SK-N-SH (cell line): ENCODE measurements at regions not wholly inside any gene's neighbourhood (a gene's known extent, or its start where the extent isn't known, plus 50 kb on each side); places are given as distances from the start of the nearest gene placed in this dataset.

ENCODE experiments used
- CTCF ChIA-PET: fragments of 300-600, 350-600 bp; formaldehyde crosslinking; extraction: SDS; loops from one replicate; lab custom pipeline; 2021; lab: Yijun Ruan, JAX
- POLR2A ChIA-PET: fragments of 350-600 bp; sonication (Branson Sonifier 250); formaldehyde crosslinking; extraction: SDS; loops from one replicate; lab custom pipeline; 2020; ENCODE audit warnings: antibody characterized with exemption, inconsistent platforms; lab: Yijun Ruan, JAX
- DNase-seq: peaks from one replicate; pipeline ENCODE4 v3.0.0; 2012
- H2AFZ ChIP-seq: fragments of 200-600 bp; sonication (generic); 2 replicates; pipeline ENCODE4 v1.8.1; 2016; ENCODE audit warnings: antibody characterized with exemption, mild to moderate bottlenecking, low read depth
- H3F3A ChIP-seq: fragments of 200-600 bp; sonication (generic); replicated peaks from 2 replicates; pipeline ENCODE3; 2016; ENCODE audit warnings: antibody characterized with exemption, mild to moderate bottlenecking; ENCODE audit not compliant: insufficient read depth
- H3K27ac ChIP-seq, 2 experiments: fragments of 200-500 bp in 1 of 2; fragments of 200-600 bp in 1 of 2; sonication (Bioruptor generic) in 1 of 2; sonication (generic), shearing (Covaris generic) in 1 of 2; 2 replicates each; pipeline versions ENCODE4 v1.5.1 to v1.6.1; 2014 to 2016; ENCODE audit warnings: low read depth in 2 of 2, inconsistent platforms in 1 of 2, low read length in 1 of 2, mild to moderate bottlenecking in 1 of 2, mixed read lengths in 1 of 2
- H3K27me3 ChIP-seq: fragments of 200-600 bp; sonication (generic), shearing (Covaris generic); 2 replicates; pipeline ENCODE4 v1.6.1; 2016; ENCODE audit warnings: mixed run types; ENCODE audit not compliant: insufficient read depth
- H3K36me3 ChIP-seq, 2 experiments: fragments of 200-500 bp in 1 of 2; fragments of 200-600 bp in 1 of 2; sonication (Bioruptor generic) in 1 of 2; sonication (generic) in 1 of 2; replicated peaks in 1 of 2; 2 replicates each; pipeline versions ENCODE3 to v1.5.1; 2014 to 2016; ENCODE audit warnings: low read length in 1 of 2, mild to moderate bottlenecking in 1 of 2; ENCODE audit not compliant: insufficient read depth in 2 of 2, control insufficient read depth in 1 of 2
- H3K4me1 ChIP-seq, 2 experiments: fragments of 200-500 bp in 1 of 2; fragments of 200-600 bp in 1 of 2; sonication (Bioruptor generic) in 1 of 2; sonication (generic), shearing (Covaris generic) in 1 of 2; 2 replicates each; pipeline versions ENCODE4 v1.5.1 to v1.6.1; 2014 to 2016; ENCODE audit warnings: low read depth in 1 of 2, low read length in 1 of 2, mixed run types in 1 of 2; ENCODE audit not compliant: insufficient read depth in 2 of 2, control insufficient read depth in 1 of 2
- H3K4me2 ChIP-seq: fragments of 200-600 bp; sonication (generic), shearing (Covaris generic); 2 replicates; pipeline ENCODE4 v1.6.1; 2017; ENCODE audit warnings: mixed run types
- H3K4me3 ChIP-seq, 2 experiments: fragments of 200-500 bp in 1 of 2; fragments of 200-600 bp in 1 of 2; sonication (Bioruptor generic) in 1 of 2; sonication (generic), shearing (Covaris generic) in 1 of 2; 2 replicates each; pipeline versions ENCODE4 v1.5.1 to v1.8.1; 2014 to 2016; ENCODE audit warnings: low read depth in 2 of 2, inconsistent platforms in 1 of 2, low read length in 1 of 2, mild to moderate bottlenecking in 1 of 2, mixed read lengths in 1 of 2, moderate library complexity in 1 of 2
- H3K79me2 ChIP-seq: fragments of 200-600 bp; sonication (generic); 2 replicates; pipeline ENCODE4 v1.8.1; 2017; ENCODE audit warnings: mild to moderate bottlenecking; ENCODE audit not compliant: insufficient read depth
- H3K9ac ChIP-seq: fragments of 200-600 bp; sonication (generic); 2 replicates; pipeline ENCODE4 v1.6.1; 2017; ENCODE audit warnings: mixed run types
- H3K9me2 ChIP-seq: fragments of 200-600 bp; sonication (generic); 2 replicates; pipeline ENCODE4 v1.6.1; 2017; ENCODE audit warnings: mixed run types
- H3K9me3 ChIP-seq: fragments of 200-600 bp; sonication (generic); 2 replicates; pipeline ENCODE4 v1.6.1; 2017; ENCODE audit warnings: mixed run types, mild to moderate bottlenecking, moderate library complexity
- H4K20me1 ChIP-seq: fragments of 200-600 bp; sonication (generic); 2 replicates; pipeline ENCODE4 v1.6.1; 2017; ENCODE audit warnings: mild to moderate bottlenecking, mixed run types; ENCODE audit not compliant: insufficient read depth
- CHD2 ChIP-seq: fragments of 150-350 bp; IDR thresholded peaks from 2 replicates; pipeline ENCODE4 v1.6.1; 2018; ENCODE audit warnings: low read length; ENCODE audit not compliant: partially characterized antibody
- ELF1 ChIP-seq: IDR thresholded peaks from 2 replicates; pipeline ENCODE4 v1.4.0; 2012
- EP300 ChIP-seq, 2 experiments: IDR thresholded peaks; 2 replicates each; pipeline versions ENCODE4 v1.4.0 to v1.6.1; 2012; ENCODE audit warnings: borderline replicate concordance in 1 of 2, low read depth in 1 of 2, low read length in 1 of 2
- EZH2phosphoT487 ChIP-seq: fragments of 200-600 bp; sonication (generic); IDR thresholded peaks from 2 replicates; pipeline ENCODE4 v1.6.1; 2017; ENCODE audit warnings: low read depth, mixed run types, mild to moderate bottlenecking, antibody characterized with exemption, moderate library complexity, borderline replicate concordance
- FOXJ3 ChIP-seq: sonication (generic); formaldehyde crosslinking; IDR thresholded peaks from 2 replicates; pipeline ENCODE4 v1.5.1; 2020; ENCODE audit warnings: mild to moderate bottlenecking, missing genetic modification reagents
- GATA2 ChIP-seq: sonication (generic); formaldehyde crosslinking; IDR thresholded peaks from 2 replicates; pipeline ENCODE4 v1.5.0; 2020; ENCODE audit warnings: mild to moderate bottlenecking, missing genetic modification reagents
- MAX ChIP-seq: IDR thresholded peaks from 2 replicates; pipeline ENCODE4 v1.4.0; 2012; ENCODE audit warnings: low read depth
- MXI1 ChIP-seq: IDR thresholded peaks from 2 replicates; pipeline ENCODE4 v1.6.1; 2012; ENCODE audit warnings: mild to moderate bottlenecking, low read depth, low read length, improper control_type of control experiment
- NFIC ChIP-seq: IDR thresholded peaks from 2 replicates; pipeline ENCODE4 v1.4.0; 2012; ENCODE audit warnings: borderline replicate concordance
- PBX3 ChIP-seq: IDR thresholded peaks from 2 replicates; pipeline ENCODE4; 2012
- POLR2AphosphoS5 ChIP-seq: IDR thresholded peaks from 2 replicates; pipeline ENCODE4 v1.6.1; 2012; ENCODE audit warnings: low read depth, low read length
- RCOR1 ChIP-seq: fragments of 150-350 bp; IDR thresholded peaks from 2 replicates; pipeline ENCODE4 v1.6.1; 2017; ENCODE audit warnings: antibody characterized with exemption, low read length
- RFX5 ChIP-seq: IDR thresholded peaks from 2 replicates; pipeline ENCODE4 v1.6.1; 2012; ENCODE audit warnings: mild to moderate bottlenecking, improper control_type of control experiment, low read length
- USF1 ChIP-seq: IDR thresholded peaks from 2 replicates; pipeline ENCODE4 v1.4.0; 2012; ENCODE audit warnings: low read depth, borderline replicate concordance
- YY1 ChIP-seq: IDR thresholded peaks from 2 replicates; pipeline ENCODE4 v1.4.0; 2012; ENCODE audit warnings: low read depth, mild to moderate bottlenecking
- ZBTB33 ChIP-seq: IDR thresholded peaks from 2 replicates; pipeline ENCODE4 v1.4.0; 2012; ENCODE audit warnings: low read depth, borderline replicate concordance
- WGBS: methylation state at CpG from one replicate; pipeline ENCODE4 v1.1.6; 2017; ENCODE audit warnings: low lambda C conversion rate; 5-methylcytosine and 5-hydroxymethylcytosine counted together

- Histone ChIP-seq H2AFZ (no peak overlapping the region), H3K4me3 (no peak overlapping the region), H3K36me3 (no peaks in the 10 kb centered on the region), H3F3A (no peaks in the 10 kb centered on the region), H3K27ac (no peak overlapping the region), H3K9ac (no peak overlapping the region), H3K9me3 (no peaks in the 10 kb centered on the region), H3K4me1 (peaks cover 0 to 3% of the 10 kb centered on the region in 2 experiments; a peak in 1 of 4 replicates), H3K4me2 (no peak overlapping the region), H3K27me3 (no peaks in the 10 kb centered on the region), H3K9me2 (no peaks in the 10 kb centered on the region), H3K79me2 (no peaks in the 10 kb centered on the region), H4K20me1 (no peaks in the 10 kb centered on the region)
- CTCF ChIA-PET, result interaction anchor here (1.5 kb wide), 1 partner anchor 46 kb away, joined by 3 read pairs; no protein-coding TSS in a partner anchor
- POLR2A ChIA-PET, result no interaction called here
- DNase-seq, result no peak
- no peak for TF ChIP-seq ZBTB33
- no peak for TF ChIP-seq YY1
- TF ChIP-seq PBX3, result no peak
- TF ChIP-seq EZH2phosphoT487, result no peak
- TF ChIP-seq MXI1, result no peak
- TF ChIP-seq USF1, result no peak
- no peak for TF ChIP-seq FOXJ3 (CRISPR knock-in tag)
- TF ChIP-seq ELF1, result no peak
- TF ChIP-seq MAX, result no peak
- no peak for TF ChIP-seq RFX5
- no peak for TF ChIP-seq POLR2AphosphoS5
- TF ChIP-seq RCOR1, result no peak
- no peak for TF ChIP-seq EP300 (IDR thresholded peaks at IDR 0.05; ENCODE audit: borderline replicate concordance in 1 of 2, low read depth in 1 of 2, low read length in 1 of 2)
- no peak for TF ChIP-seq CHD2
- TF ChIP-seq NFIC, result no peak
- no peak for TF ChIP-seq GATA2 (CRISPR knock-in tag)
- 16% methylated on average over 1 of the region's 1 CpG for WGBS
Measured at GRCh38 chr16:51924744-51925143, 622.2 kb downstream of the TOX3 start.

GRCh38 chr16:51922476-51922875 is 624.5 kb downstream of the TOX3 start:
- TF ChIP-seq MAX, result no peak
- TF ChIP-seq RFX5, result no peak
- Histone ChIP-seq H3K36me3 (no peaks in the 10 kb centered on the region), H3K79me2 (no peaks in the 10 kb centered on the region), H2AFZ (no peak overlapping the region), H3K27me3 (no peaks in the 10 kb centered on the region), H3K4me2 (no peak overlapping the region), H3K27ac (no peak overlapping the region), H3K4me1 (peaks cover 0 to 3% of the 10 kb centered on the region in 2 experiments; a peak in 1 of 4 replicates), H3K9ac (no peak overlapping the region), H3F3A (no peaks in the 10 kb centered on the region), H3K9me2 (no peaks in the 10 kb centered on the region), H3K9me3 (no peaks in the 10 kb centered on the region), H4K20me1 (no peaks in the 10 kb centered on the region), H3K4me3 (no peak overlapping the region)
- ChIA-PET POLR2A (no interaction called here), CTCF (no interaction called here)
- DNase-seq, result no peak
- 8% methylated on average over 3 of the region's 3 CpGs for WGBS
